ENCODE measurements at regions not wholly inside any gene's neighbourhood (a gene's known extent, or its start where the extent isn't known, plus 50 kb on each side); places are given as distances from the start of the nearest gene placed in this dataset.

DNA sequence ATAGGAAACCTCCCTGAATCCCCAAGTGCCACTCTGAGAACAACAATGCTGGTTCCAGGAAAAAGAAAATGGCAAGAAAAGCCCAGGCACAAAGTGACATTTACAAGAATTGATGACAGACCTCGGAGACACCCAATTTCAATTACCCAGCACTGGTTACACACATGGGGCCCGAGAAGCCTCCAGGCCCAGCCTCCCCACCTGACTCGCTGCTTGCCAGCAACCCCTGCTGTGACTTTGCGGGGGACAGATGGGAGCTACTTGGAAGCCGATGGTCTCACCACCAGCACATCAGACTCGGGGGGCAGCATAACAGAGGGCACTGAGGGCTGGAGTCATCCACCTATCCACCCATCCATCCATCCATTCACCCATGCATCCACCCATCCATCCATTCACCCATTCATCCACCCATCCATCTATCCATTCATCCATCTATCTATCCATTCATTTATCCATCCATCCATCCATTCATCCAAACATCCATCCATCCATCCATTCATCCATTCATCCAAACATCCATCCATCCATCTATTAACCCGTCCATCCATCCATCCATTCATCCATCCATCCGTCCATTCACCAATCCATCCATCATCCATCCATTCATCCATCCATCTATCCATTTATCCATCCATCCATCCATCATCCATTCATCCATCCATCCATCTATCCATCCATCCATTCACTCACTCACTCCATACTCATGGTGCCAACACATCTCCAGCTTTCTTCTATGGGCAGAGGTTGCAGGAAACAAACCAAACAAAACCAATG lies 567.6 kb downstream of the BRD1 start:
- in situ Hi-C loops (cut with MboI; ENCODE audit: low sequenced_read_pairs) = no loop called here

DNA sequence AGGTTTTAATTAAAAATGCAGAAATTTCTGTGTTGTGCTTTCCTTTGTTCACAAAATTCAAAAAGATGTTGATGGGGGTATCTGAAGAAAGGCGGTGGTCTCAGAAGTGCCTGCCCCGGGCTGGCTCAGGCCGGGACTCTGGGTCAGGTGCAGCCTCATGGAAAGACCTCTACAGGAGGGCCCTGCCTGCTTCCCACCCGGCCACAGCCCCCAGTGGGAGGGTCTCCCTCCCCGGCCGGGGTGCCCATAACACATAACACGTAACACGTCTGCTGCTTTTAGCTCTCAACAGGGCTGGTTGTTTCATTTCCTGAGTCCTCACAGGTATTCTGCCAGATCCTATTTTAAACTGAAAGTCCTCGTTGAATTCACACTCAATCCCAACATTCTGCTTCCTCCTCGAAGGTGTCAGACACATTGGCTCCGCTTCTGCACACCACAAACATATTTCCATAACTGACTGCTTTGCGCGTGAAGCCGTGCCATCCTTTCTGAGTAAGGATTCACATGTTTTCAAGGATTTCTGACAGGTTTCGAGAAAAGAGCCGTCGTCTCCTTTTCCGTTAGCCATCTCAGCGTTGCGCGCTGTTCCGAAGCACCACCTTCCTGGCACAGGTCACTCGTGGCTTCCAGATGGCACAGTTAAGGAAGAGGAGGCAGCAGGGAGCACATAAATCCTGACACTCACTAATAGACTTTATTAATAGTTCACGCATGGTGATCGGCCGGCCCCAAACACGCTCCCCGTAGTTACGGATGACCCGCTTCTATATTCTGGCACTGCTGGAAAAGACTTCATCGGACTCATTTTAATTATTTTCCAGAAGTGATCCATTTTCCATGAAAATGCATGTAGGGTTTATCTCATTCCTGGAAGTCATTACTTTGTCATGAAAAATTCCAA lies 569.3 kb downstream of the BRD1 start:
- in situ Hi-C loops (cut with MboI; ENCODE audit: low sequenced_read_pairs) = no loop called here

DNA sequence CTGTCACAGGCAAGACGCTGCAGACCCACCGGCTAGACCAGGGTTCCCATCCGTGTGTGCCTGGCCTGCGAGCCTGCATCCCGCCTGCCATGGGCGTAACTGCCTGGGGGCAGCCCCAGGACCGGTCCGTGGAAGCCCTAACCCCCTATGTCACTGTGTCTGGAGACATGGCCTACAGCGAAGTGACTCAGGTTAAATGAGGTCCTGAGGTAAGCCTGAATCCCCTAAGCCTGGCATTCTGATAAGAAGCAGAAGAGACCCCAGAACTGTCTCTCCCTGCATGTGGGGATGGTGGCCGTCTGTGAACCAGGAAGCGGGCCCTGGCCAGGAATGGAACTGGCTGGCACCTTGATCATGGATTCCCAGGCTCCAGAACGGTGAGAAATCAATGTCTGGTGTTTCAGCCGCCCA lies 570.1 kb downstream of the BRD1 start:
- in situ Hi-C loops (cut with MboI; ENCODE audit: low sequenced_read_pairs) = no loop called here

DNA sequence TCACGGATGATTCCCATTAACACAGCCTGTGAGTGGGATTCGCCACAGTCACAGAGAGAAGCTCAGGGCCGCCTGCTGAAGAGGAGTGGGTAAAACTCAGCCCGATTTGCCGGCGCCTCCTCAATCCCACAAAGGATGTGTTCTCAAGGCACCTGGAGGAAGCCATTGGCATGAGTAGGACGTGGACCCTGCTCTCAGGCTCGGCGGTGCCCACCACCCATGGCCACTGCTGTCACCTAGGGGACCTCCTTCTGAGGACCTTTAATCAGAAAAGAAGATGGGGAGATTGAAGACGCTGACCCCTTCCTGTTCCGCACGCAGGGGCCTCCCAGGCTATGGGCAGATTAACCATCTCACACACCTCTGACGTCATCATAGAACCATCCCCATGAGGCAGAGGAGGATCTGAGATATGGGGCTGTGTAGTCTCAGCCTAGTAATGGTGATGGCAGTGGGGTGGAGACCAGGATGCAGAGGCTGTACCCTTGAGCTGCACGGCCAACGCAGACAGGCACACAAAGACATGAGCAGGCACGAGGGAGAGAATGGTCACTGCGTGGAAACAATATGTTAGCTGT lies 571.8 kb downstream of the BRD1 start:
- in situ Hi-C loops (cut with MboI; ENCODE audit: low sequenced_read_pairs) = no loop called here

DNA sequence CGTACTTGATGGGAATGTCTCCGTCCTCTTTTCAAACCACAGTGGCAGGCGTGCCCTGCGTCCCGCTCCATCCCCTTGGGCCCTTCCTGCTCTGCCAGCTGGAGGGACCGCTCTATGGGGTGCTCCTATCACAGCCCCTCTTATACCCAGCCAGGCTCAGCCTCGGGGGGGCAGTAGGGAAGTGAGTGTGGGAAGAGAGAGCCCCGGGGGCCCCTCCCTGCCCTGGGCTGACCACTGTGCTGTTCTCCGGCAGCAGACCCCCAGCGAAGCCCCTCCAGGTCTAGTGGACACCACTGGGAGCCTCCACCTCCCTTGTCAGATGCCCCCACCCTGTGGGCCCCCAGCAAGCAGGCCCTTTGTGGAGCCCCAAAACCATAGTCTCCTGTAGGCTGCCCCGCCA lies 572.5 kb downstream of the BRD1 start:
- in situ Hi-C loops (cut with MboI; ENCODE audit: low sequenced_read_pairs) = no loop called here

DNA sequence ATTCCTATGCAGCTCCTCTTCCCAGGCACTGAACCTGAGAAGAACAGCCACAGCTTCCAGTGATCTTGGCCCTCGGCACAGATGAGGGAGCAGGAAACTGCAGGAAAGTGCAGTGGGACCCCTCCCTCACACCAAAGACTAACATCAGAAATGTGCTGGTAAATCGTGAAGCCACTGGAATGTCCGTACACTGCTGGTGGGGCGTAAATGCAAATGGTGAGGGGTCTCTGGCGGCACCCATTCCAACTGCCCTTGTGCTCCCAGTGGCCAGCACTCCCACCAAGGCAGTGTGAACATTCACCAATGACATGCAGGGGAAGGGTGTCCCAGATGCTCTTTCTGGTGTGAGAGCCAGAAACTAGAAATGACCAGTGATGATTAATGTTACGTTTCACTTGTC lies 574.0 kb downstream of the BRD1 start:
- in situ Hi-C loops (cut with MboI; ENCODE audit: low sequenced_read_pairs) = no loop called here

DNA sequence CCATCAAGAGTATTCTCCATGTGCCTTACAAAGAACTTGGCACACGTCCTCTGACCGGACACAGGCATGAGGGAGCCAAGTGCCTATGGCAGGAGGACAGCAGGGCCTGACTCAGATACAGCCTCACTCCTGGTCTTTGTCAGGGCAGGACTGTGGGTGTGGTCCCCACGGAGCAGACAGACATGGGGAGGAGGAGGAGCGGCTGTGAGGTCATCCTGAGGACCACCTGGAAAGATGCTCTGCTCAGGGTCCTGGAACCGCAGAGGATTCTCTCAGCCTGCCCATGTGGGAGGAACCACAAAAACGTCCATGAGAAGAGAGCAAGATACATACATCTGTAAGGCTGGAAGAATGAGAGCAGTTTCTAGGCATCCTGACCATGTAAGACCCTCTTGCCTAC lies 576.3 kb downstream of the BRD1 start:
- in situ Hi-C loops (cut with MboI; ENCODE audit: low sequenced_read_pairs) = no loop called here

DNA sequence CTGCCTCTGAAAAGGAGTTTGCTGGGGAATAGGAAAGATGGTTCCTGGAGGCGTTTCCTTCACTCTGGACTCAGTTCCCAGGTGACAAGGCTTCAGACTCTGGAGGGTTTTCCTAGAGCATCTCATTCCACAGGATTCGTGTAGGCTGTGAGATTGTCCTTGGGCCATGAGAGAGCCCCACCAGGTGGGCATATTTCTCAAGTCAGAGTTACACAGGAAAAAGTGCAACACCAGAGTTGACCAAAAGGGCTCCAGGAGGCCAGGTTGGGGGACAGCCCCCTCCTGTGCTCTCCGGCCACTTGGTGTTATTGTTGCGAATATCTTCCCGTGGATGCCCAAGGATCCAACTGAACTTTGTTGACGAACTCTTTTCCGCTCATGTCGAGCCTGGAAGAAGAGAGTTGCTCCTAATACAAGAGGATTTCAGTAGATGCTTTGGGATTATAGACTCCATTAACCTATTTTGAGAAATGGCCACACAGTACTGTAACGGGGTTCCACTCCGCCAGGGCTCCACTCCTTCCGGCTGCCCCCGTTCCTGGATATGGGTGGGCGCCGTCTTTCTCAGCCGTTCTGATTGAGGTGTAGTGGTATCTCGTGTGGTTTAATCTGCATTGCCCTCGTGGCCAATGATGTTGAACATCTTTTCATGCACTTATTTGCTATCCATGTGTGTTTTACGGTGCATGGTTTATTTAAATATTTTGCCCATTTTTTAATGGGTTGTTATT lies 580.3 kb downstream of the BRD1 start:
- in situ Hi-C loops (cut with MboI; ENCODE audit: low sequenced_read_pairs) = no loop called here

DNA sequence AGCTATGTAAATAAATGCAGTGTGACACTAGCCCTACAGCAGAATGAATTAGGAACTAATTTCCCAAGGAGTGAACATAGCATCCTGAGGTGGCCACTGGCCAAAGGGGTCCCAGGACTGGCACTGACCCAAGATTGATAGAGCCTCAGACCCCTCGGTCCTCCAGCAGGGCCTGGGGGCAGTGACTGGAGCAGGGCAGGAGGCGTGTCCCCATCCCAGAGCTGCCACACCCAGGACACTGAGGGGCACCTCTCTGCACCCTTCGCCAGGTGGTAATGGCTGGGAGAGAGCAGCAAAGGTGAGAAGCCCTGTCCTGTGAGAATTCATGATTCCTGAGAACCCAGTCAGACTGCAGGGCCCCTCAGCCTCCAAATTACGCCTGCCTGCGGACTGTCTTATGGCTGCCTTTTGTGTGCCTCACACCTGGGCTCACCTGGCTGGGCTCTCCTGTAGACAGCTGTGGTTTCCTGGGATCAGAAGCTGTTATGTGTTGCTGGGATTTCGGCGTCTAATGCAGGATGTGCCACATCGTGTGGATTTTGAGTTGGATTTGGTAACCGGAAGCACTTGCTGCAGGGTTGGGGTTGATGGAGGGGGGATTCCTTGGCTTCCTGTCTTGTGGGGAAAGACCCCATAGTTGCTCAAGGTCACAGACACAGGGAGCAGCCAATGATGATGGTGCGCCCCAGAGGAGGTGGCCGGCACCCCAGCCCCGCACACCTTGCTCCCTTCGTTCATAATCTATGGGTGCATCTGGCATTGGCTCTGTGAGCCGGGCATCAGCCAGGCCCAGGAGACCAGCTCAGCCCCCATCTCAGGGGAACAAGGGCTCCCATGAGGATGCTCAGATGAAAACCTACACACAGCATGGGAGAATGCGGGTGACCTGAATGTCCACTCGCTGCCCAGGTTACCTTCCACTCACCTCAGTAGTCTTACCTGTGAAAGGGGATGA lies 582.9 kb downstream of the BRD1 start:
- in situ Hi-C loops (cut with MboI; ENCODE audit: low sequenced_read_pairs) = no loop called here

DNA sequence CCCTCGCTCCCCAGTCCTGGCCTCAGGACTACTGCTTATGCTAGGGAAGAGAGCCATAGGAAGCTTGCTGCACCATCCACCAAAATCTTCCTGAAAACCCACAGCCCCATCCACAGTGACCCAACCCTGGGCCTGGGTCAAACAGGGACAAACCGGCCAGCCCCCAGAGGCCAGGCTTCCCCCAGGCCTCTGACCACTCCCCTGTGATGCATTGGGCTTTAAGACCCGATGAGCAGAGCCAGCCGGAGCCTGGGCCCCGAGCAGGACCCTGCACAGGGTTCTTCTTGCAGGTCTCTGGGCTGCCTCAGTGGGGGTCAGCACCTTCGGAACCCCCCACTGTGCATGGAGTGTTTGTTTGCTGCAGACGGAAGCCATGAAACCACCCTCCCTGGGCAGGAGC lies 583.7 kb downstream of the BRD1 start:
- in situ Hi-C loops (cut with MboI; ENCODE audit: low sequenced_read_pairs) = no loop called here

DNA sequence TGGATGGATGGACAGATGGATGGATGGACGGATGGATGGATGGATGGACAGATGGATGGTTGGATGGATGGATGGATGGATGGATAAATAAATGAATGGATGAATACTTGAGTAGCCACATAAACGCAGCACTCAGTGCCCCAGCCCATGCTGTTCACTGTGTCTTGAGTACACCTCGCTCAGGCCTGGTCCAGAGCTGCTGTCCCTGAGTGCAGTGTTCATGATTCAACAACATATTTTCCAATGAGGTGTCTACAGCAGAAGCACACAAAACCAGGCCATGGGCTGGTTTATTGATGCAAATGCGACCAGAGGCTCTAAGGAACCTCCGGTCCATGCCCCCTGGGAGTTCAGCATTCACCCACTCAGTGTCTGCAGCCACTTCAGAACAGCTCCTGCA lies 584.3 kb downstream of the BRD1 start:
- in situ Hi-C loops (cut with MboI; ENCODE audit: low sequenced_read_pairs) = no loop called here

DNA sequence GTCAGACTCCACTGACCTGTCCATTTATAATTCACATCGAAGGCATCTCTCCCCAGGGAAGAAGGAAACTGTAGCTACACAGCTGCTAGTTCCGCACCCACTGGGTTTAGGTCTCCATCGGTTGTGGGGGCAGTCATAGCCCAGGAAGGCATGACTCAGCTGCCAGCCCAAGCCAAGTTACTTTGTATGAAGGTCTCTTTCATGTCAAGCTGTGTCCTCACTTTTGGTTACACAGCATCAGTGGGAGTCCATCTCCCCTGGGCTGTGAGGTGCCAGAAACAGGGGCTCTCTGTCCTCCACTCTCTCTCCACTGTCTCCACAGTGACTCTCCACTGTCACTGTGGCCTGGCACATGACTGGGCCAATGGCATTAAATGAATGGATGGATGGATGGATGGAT lies 585.2 kb downstream of the BRD1 start:
- in situ Hi-C loops (cut with MboI; ENCODE audit: low sequenced_read_pairs) = no loop called here

DNA sequence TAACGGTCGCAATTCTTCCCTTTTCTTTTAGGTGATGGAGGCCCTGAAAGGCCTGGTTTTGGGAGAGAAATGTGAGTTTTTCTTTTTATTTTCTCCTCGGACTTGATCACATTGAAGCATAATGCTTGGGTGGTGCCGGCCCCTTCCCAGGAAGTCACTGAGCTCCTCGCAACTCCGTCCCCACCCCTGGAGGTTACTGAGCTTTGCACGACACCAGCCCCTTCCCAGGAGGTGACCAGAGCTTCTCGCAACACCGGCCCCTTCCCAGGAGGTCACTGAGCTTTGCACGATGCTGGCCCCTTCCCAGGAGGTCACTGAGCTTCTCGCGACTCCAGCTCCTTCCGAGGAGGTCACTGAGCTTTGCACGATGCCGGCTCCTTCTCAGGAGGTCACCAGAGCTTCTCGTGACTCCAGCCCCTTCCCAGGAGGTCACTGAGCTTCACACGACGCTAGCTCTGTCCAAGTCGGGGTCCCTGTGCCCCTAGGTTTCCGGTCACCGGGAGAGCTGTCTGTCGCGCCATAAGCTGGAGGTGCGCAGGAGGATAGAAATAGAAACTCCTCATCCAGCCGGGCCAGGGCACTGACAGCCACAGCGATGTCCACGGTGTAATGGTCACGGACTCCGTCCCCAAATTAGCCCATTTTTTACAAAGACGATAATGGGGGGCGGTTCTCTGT lies 586.4 kb downstream of the BRD1 start:
- in situ Hi-C loops (cut with MboI; ENCODE audit: low sequenced_read_pairs) = no loop called here

DNA sequence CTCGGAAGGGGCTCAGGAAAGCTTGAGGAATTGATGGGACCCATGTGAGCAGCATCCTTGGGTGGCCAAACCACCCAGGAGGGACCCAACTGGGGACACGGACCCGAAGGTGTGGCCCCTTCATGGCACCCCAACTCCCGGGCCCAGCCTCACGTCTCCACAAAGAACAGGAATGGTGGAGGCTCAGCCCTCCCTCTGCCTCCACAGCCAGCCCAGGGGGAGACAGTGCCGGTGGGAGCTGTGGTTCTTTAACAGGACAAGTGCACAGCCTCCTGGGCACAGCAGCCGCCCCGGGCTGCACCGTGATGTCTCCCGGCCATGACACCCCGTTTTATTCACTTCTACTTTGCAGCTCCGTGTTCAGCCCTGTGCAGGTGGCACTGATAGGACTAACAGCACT lies 587.2 kb downstream of the BRD1 start:
- in situ Hi-C loops (cut with MboI; ENCODE audit: low sequenced_read_pairs) = no loop called here

DNA sequence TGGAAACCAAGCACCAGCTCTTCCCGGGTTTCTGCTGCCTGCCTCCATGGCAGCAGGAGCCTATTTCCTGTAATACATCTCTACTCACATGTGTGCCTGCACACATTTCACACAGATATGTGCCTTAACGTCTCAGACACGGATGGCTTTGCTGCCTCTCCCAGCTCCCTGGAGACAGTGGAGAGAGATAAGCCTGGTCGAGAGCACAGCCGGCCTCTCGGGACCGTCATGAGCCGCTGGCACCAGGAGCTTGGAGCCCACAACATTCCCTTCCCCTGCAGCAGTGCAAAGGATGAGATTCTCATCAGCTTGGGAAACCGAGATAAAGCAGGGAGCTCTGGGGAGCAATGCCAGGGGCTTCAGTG lies 587.7 kb downstream of the BRD1 start:
- in situ Hi-C loops (cut with MboI; ENCODE audit: low sequenced_read_pairs) = no loop called here

DNA sequence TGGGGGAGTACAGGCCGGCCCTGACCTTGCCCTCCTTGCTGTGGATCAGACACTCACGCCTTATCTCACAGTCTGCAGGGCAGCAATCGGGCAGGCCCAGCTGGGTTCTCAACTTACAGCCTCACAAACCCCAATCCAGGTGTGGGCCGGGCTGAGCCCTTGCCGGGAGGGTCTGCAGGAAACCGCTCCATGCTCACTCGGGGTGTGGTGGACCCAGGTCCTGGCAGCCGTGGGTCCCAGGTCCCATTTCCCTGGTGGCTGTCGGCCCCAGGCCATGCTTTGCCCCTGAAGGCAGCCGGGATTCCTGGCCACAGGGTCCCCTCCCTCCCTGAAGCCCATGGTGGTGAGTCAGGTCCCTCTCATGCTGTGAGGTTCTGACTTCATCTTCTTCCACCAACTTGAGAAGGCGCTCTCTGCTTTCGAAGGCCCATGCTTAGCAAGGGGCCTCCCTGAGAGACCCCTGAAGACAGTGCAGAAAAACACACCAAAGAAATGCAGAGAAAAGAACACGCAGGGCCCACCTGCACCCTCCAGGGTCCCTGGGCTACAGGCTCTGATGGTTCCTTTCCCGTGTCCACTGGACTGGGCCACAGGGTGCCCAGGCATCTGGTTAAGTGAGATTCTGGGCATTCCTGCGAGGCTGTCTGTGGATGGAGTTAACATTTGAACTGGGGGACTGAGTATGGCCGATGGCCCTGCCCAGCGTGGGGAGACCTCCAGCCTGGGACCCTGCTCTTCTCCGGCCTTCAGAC lies 588.2 kb downstream of the BRD1 start:
- in situ Hi-C loops (cut with MboI; ENCODE audit: low sequenced_read_pairs) = no loop called here

DNA sequence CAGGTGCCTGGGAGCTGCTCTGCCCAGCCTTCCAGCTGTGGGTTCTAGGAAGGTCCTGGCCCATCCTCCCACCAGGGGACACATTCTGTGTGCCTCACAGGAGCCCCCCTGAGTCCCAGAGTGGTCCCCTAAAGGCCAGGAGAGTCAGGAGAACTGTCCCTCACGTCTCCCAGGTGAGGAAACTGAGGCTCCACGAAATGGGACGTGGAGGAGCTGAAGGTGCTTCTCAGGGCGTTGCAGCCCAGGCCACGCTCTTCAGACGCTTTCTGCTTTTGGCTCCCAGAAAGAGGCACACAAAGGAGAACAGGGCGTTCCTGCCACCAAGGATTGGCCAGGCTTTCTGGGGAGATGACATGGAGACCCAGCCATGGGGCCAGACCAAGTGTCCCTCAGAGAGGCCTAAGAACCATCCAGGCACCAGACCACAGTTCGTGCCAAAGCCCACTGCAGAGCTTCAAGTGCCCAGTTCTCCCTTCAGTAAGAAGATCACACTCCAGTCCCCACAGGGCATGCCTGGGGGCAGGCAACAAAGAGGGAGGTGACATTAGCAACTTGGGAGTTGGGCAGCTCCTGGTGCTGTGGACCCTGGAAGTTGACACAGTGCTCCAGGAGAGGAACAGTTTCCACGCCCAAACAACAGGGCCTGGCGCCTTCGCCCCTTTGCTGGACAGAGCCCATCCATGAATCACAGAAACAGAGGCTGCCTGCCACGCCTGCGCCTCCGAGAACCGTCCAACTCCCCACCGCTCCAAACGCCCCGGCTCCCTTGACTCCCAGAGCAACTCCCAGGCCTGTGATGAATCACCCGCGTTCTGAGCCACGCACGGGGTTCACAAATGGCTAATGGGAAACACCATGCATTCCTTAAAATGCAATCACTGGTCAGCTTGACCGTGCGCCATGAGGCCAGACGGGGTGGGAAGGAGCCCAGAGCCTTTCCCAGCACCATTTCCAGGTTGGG lies 589.2 kb downstream of the BRD1 start:
- in situ Hi-C loops (cut with MboI; ENCODE audit: low sequenced_read_pairs) = no loop called here

DNA sequence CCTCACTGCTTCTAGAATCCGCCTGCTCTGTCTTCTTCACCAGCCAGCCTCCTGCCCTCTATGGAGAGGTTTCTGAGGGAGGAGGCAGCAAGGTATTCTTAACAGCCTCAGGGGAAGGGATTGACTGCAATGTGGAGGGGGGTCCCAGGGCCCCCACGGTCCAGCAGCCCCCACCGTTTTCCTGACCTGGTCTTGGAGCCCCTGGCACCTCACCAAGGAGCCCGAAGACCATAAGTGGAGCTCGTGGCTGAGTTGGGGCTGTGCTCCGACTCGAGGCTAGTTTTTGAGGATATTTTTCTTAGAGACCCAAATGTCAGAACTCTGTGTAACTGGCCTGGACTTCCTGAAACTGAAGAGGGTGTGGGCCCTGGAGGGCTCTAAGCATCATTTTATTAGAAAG lies 590.0 kb downstream of the BRD1 start:
- in situ Hi-C loops (cut with MboI; ENCODE audit: low sequenced_read_pairs) = no loop called here
